Activated T-cell treated with anti-CD3 and anti-CD28 coated beads, Interleukin-2, amount 50 U/mL, for 4 hours (primary cell): ENCODE measurements at regions not wholly inside any gene's neighbourhood (a gene's known extent, or its start where the extent isn't known, plus 50 kb on each side); places are given as distances from the start of the nearest gene placed in this dataset.

Source experiments
- ATAC-seq, 2 donors: fragments of 200-7000 bp; cut with Tn5 transposase; one replicate each; pipeline ENCODE4 v1.10.0; 2021
- DNase-seq: peaks from one replicate; pipeline ENCODE4 v3.0.0-alpha.2; 2020
- H3K27me3 Mint-ChIP-seq: one replicate; pipeline ENCODE4 v1.8.0; 2021; ENCODE audit warnings: low read depth, mixed read lengths
- H3K36me3 Mint-ChIP-seq: one replicate; pipeline ENCODE4 v1.8.0; 2022; ENCODE audit warnings: mixed read lengths; ENCODE audit not compliant: insufficient read depth
- H3K4me1 Mint-ChIP-seq: one replicate; pipeline ENCODE4 v1.8.0; 2021; ENCODE audit warnings: low read depth, mixed read lengths
- H3K4me3 Mint-ChIP-seq: one replicate; pipeline ENCODE4 v1.8.0; 2021; ENCODE audit warnings: mild to moderate bottlenecking, moderate library complexity, mixed read lengths
- H3K9me3 Mint-ChIP-seq: one replicate; pipeline ENCODE4 v1.8.0; 2021; ENCODE audit warnings: mixed read lengths

DNA sequence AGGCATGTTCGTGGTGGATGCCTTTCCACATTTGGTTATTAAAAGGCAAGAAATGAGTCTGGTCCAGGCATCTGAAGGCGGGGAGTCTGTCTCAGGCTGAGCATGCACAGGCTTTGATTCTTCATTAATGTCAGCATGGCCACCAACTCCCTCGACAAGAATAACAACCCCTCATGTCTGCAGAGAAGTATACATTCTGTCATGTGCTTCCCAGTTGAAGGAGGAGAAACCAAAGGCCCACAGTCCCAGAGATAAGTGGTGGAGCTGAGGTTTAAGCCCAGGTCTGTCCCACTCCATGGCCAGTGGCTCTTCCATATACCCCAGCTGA, 61.6 kb upstream of the LAPTM5 start:
- DNase-seq (no peak), ATAC-seq (no peak)
- peaks cover 7% of the 10 kb centered on the region for H3K4me1 Mint-ChIP-seq
- no peaks in the 10 kb centered on the region for H3K9me3 Mint-ChIP-seq
- no peak overlapping the region for H3K4me3 Mint-ChIP-seq
- no peaks in the 10 kb centered on the region for H3K36me3 Mint-ChIP-seq
- peaks cover 51% of the 10 kb centered on the region for H3K27me3 Mint-ChIP-seq

DNA sequence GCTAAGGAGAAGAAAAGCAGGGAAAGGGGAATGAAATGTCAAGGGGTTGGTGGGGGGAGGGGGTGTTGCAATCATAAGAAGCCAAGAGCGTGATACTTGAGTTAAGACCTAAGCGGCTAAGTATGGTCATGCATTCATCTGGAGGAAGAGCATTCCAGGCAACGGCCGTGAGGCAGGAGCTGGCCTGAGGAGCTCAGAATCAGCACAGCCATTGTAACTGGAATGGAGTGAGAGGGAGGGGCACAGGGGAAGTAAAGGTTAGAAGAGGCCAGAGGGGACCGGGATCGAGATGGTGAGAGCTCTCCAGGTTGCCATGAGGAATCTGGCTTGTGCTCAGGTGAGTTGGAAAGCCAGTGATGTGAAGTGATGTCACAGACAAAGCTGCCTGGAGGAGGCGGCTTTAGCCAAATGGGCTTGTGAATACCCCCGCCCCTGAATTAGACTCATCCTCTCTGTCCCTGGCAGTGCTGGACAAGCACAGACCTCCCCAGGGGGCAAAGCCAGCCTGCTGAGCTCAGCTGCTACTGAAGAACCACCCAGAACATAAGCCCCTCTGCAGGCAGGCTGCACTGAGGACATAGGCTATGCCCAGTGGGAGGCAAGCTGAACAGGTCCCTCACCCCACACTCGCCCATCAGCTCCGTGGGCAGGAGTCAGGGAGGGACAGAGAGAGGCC, 61.1 kb upstream of the LAPTM5 start:
- Mint-ChIP-seq H3K9me3 (no peaks in the 10 kb centered on the region), H3K4me1 (peaks cover 2% of the 10 kb centered on the region), H3K27me3 (peaks cover 46% of the 10 kb centered on the region), H3K36me3 (no peaks in the 10 kb centered on the region), H3K4me3 (no peak overlapping the region)
- no peak for DNase-seq
- ATAC-seq, result no peak

DNA sequence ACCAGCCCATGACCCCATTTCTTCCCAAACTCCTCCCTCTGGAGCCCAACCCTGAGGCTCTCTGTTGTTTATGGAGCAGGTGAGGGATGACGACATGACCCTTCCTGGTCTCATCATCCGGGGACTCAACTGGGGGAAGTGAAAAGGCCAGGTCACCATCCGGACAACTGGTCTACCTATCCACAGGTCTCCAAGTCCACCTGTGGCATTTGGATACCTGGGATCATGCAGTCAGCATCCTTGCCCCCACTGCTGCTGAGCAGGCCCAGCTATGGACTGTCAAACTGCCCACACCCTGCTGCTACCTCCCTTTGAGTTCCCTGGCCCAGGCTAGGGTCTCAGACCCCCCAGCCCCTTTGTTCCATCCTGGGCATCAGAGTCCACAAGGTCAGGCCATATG, 60.0 kb upstream of the LAPTM5 start:
- DNase-seq, result no peak
- H3K9me3 Mint-ChIP-seq, result no peaks in the 10 kb centered on the region
- ATAC-seq, result no peak
- peaks cover 43% of the 10 kb centered on the region for H3K27me3 Mint-ChIP-seq
- H3K36me3 Mint-ChIP-seq, result no peaks in the 10 kb centered on the region
- no peak overlapping the region for H3K4me3 Mint-ChIP-seq
- H3K4me1 Mint-ChIP-seq, result no peaks in the 10 kb centered on the region

DNA sequence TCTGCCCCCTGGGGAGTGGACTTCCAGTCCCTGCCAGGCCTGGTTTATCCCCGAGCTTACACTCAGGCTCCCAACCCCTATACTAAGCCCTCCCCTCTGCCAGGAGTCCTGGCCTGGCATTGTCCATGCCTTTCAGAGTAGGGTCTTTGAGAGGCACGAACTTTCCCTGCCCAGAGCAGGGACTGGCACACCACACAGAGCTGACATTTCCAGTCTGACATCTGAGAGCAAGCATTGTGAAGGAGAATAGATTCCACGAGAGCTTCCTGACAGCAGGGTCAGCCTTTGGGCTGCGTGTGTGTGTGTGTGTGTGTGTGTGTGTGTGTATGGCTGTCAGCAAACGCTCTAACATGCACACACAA, 59.5 kb upstream of the LAPTM5 start:
- H3K4me3 Mint-ChIP-seq, result no peak overlapping the region
- no peak for DNase-seq
- no peaks in the 10 kb centered on the region for H3K36me3 Mint-ChIP-seq
- H3K4me1 Mint-ChIP-seq, result no peaks in the 10 kb centered on the region
- ATAC-seq, result no peak
- H3K27me3 Mint-ChIP-seq, result peaks cover 43% of the 10 kb centered on the region
- no peaks in the 10 kb centered on the region for H3K9me3 Mint-ChIP-seq

DNA sequence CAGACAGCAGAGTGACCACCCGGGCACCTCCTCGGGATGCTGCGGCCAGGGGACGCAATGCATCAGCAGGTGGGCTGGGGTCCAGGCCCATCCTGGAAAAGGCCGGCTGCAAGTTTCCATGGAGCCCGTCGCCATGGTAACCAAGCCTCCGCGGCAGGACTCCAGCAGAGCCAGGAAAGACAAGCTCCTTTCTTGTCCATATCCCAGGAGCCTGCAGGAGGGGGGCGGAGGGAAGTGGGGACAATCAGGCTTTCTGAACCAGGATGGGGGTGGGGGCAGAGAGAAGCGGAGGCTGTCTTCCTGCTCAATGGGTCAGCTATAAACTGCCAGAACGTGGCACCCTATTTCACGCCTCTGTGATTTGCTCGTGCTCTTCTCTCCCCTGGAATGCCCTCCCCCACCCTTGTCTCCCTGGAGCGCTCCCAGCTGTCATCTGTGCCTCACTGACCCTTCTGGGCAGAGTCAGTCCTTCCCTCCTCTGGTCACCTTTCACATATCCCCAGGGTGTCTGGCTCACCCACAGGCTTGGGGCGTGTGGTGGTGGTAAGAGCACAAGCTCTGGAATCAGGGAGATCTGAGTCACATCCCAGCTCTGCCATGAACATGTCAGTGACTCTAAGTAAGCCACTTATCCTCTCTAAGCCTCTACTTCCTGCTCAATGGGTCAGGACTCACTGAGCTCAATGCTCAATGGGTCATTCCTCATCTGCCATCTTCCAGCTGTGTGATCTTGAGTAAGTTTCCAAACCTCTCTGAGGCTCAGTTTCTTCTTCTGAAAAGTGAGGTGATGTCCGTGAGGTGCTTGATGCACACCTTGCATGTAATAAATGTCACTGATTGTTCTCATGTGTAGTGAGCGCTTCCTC, 58.9 kb upstream of the LAPTM5 start:
- no peaks in the 10 kb centered on the region for H3K36me3 Mint-ChIP-seq
- no peak for DNase-seq

DNA sequence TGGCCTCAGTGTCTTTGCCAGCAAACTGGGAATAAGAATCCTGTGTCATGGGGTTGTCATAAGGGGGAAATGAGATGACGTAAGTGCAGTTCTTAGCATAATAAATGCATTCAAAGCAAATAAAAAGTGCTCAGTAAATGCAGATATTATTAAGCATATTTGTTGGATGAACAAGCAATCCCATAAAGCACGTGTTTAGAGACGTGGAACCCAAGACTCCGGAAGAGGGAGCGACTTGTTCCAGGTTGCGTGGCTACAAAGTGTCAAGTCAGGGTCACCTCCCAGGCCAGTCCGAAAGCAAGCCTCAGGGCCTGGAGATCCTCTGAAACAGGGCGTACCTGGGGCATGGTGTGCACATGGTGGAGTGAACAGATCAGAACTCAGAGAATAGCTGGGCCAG, 58.0 kb upstream of the LAPTM5 start:
- ATAC-seq (no peak), DNase-seq (no peak)
- no peak overlapping the region for H3K4me3 Mint-ChIP-seq
- H3K27me3 Mint-ChIP-seq, result peaks cover 39% of the 10 kb centered on the region
- H3K36me3 Mint-ChIP-seq, result no peaks in the 10 kb centered on the region
- no peaks in the 10 kb centered on the region for H3K4me1 Mint-ChIP-seq
- H3K9me3 Mint-ChIP-seq, result no peaks in the 10 kb centered on the region

More for the DNA sequence above, 58.9 kb upstream of the LAPTM5 start:
- Mint-ChIP-seq H3K4me1 (no peaks in the 10 kb centered on the region), H3K27me3 (peaks cover 42% of the 10 kb centered on the region), H3K9me3 (no peaks in the 10 kb centered on the region), H3K4me3 (no peak overlapping the region)
- ATAC-seq, result no peak

DNA sequence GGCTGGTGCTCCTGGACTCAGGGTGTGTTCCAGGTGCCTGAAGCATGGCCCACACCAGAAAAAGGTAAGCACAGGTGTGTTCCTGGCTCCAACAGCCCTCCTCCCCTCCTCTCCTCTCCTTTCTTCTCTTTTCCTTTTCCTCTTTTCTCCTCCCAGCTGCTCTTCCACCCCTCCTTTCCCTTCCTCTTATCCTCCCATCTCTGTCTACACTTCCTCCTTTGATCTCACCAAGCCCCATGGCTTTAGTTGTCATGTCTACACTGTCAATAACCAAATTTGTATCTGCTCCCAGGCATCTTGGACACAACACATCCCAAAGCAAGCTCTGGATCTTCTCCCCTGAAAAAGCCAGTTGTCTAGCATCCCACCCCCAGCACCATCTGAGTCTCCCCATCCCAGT, 56.7 kb upstream of the LAPTM5 start:
- H3K4me1 Mint-ChIP-seq, result no peaks in the 10 kb centered on the region
- H3K9me3 Mint-ChIP-seq, result no peaks in the 10 kb centered on the region
- no peaks in the 10 kb centered on the region for H3K36me3 Mint-ChIP-seq
- H3K27me3 Mint-ChIP-seq, result peaks cover 38% of the 10 kb centered on the region
- ATAC-seq (no peak), DNase-seq (no peak)
- H3K4me3 Mint-ChIP-seq, result no peak overlapping the region

DNA sequence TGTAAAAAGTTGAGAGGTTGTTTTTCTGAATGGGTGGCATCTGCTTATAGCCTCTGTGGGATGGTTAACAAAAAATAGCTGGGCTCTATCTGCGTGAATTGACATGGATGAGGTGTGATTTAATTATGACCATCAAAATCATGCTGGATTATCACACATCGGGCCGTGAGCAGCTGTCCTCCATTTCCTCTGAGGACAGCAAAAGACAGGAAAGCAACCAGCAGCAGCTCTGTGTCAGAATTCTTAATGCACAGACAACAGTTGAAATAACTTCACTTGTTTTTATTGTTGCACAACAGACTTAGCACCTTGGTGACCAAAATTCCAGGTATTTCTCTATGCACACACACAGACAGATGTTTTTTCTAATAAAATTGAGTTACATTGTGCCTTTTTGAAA, 54.5 kb upstream of the LAPTM5 start:
- H3K4me3 Mint-ChIP-seq, result no peak overlapping the region
- no peaks in the 10 kb centered on the region for H3K4me1 Mint-ChIP-seq
- no peaks in the 10 kb centered on the region for H3K36me3 Mint-ChIP-seq
- no peak for DNase-seq
- H3K27me3 Mint-ChIP-seq, result peaks cover 35% of the 10 kb centered on the region
- no peaks in the 10 kb centered on the region for H3K9me3 Mint-ChIP-seq
- ATAC-seq, result no peak

DNA sequence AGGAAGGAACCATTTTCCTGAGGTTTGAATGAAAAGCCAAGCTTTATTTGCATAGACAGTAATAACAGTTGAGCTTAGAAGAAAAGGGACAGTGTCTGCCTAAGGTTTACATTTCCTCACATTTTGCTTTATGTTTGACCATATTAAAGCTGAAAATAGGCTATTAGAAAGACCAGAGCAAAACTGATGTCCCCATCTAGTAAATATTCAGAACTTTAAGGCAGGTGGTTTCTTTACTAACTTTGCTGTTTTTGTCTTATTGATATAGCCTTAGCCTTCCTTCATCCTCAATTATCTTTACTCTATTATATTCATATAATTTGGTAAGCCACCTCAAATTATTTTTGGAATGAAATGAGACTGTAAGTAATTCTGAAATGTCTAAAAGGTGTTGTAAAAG, 53.6 kb upstream of the LAPTM5 start:
- no peaks in the 10 kb centered on the region for H3K4me1 Mint-ChIP-seq

DNA sequence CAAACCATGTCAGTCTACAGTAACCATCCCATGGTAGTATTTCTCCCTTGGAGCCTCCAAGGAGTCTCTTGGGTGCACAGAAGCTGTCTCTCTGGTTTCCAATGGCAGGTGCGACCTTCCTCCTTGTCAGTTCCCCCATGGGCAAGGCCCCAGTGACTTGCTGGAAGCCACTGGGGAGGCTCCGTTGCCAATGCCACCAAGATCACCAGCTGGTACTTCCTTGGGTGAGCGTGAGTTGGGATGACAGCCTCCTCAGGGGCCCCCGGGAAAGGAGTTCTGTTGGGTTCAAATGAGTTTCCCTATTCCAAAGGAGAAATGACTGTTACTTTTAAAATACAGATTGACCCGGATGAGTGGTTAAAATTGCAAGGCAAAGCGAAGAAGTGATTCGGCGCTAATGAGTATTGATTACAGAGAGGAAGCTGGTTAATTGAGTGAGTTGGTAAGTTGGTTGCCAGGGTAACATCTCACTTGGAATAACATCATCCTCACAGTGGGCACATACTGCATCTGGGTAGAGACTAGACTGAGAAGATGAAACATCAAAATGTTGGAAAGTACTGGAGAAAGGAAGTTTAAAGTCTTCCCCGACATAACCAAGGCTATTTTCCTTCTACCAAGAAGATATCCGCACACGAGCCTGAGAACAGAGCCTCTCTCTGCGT, 53.0 kb upstream of the LAPTM5 start:
- Mint-ChIP-seq H3K36me3 (no peaks in the 10 kb centered on the region), H3K4me1 (no peaks in the 10 kb centered on the region), H3K9me3 (no peaks in the 10 kb centered on the region), H3K4me3 (no peak overlapping the region), H3K27me3 (peaks cover 43% of the 10 kb centered on the region)
- ATAC-seq (no peak), DNase-seq (no peak)

More for the DNA sequence above, 53.6 kb upstream of the LAPTM5 start:
- H3K9me3 Mint-ChIP-seq, result no peaks in the 10 kb centered on the region
- H3K27me3 Mint-ChIP-seq, result peaks cover 37% of the 10 kb centered on the region
- no peak for DNase-seq
- no peaks in the 10 kb centered on the region for H3K36me3 Mint-ChIP-seq
- no peak overlapping the region for H3K4me3 Mint-ChIP-seq
- ATAC-seq, result no peak

DNA sequence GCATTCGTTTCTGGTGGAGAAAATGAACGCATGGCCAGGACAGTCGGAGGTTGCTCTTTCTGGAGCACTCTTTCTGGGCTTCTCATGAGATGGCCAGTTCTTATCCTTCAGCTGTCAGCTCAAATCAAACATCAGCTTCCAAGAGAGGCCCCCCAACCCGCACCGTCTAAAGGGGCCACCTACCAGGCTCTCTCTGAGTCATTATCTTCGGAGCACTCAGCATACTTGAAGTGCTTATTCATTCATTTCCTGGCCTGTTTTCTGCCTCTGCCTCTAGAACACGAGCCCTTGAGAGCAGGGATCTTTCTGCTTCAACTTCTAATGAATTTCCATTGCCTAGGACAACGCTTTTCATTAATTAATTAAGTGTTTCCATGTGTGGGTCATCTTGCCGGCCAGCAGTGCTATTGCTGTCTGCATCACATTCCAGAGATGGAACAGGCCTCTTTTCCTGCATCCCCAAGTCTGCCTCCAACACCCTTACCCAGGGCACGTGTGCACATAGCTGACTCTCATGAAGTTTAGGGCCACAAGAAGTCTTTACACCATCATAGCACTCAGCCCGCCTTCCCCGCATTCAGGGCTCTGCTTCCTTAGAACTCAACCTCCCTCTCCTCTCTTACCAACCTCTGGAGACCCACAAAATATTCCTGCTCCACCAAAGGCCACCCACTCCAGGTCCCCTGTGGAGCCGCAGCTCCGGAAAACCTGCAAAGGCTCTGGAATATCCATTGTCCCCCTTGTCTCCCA, 52.1 kb upstream of the LAPTM5 start:
- no peaks in the 10 kb centered on the region for H3K36me3 Mint-ChIP-seq
- no peaks in the 10 kb centered on the region for H3K9me3 Mint-ChIP-seq
- no peaks in the 10 kb centered on the region for H3K4me1 Mint-ChIP-seq
- DNase-seq (no peak), ATAC-seq (no peak)
- peaks cover 50% of the 10 kb centered on the region for H3K27me3 Mint-ChIP-seq
- no peak overlapping the region for H3K4me3 Mint-ChIP-seq

DNA sequence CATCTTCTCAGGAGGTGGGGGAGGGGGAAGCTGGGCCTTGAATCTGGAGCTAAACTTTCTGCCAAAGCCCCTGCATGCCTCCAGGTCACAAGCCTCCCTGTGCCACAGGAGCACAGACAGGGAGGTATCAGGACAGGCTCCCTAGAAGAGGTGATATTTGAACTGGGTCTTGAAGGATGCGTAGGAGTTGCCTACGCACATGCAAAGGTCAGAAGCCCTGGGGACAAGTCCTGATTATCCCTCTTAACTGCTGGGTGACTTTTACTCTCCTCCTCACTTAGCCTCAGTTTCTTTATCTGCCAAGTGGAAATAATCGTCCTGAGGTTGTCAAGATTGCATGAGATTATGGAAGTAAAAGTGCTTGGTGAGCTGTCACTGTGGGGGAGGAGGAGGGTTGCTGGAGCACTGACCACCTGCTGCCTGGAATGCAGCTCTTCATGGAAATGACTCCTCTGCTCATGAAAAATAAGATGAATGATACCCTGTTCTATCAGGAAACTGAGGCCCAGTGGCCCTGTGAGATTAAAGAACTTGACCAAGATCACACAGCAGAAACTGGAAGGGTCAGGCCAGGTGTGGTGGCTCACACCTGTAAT, 50.6 kb upstream of the LAPTM5 start:
- no peaks in the 10 kb centered on the region for H3K36me3 Mint-ChIP-seq
- ATAC-seq (no peak), DNase-seq (no peak)
- no peaks in the 10 kb centered on the region for H3K9me3 Mint-ChIP-seq
- H3K4me3 Mint-ChIP-seq, result no peak overlapping the region
- no peaks in the 10 kb centered on the region for H3K4me1 Mint-ChIP-seq
- peaks cover 55% of the 10 kb centered on the region for H3K27me3 Mint-ChIP-seq

DNA sequence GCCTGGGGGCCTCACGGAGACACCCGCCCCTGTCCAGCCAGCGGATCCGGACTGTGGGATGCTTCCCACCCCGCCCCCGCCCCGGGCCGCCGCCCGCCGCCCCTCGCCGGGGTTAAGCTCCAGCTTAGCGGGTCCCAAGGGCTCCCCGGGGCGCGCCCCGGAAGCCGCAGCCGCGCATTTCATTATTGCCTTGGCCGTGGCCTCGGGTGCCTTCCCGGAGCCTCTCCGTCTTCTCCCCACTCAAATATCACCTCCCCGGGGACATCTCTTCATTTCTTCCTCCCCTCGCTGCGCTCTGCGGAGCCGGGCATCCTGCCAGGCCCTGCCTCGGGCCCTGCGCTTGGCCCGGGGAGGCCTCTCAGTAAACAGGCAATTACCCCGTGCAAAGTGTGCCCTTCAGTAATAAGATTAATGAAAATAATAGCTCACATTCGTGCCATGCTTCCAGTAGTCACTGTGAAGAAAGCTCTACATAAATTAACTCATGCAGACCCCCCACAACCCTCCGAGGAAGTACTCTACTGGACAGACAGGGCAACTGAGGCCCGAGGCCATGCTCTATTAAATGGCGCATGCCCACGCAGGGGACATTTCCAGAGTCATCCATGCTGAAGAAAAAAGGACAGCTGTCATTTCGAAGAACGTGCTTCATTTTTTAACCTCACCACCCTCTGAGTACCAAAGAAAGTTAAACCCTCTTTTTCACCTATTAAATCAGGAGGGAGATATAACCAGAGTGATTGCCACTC, 49.9 kb upstream of the LAPTM5 start:
- Mint-ChIP-seq H3K4me1 (no peaks in the 10 kb centered on the region), H3K36me3 (no peaks in the 10 kb centered on the region), H3K27me3 (peaks cover 55% of the 10 kb centered on the region), H3K4me3 (no peak overlapping the region), H3K9me3 (no peaks in the 10 kb centered on the region)
- ATAC-seq (no peak), DNase-seq (no peak)
